BE2C (cell line): ENCODE measurements at regions not wholly inside any gene's neighbourhood (a gene's known extent, or its start where the extent isn't known, plus 50 kb on each side); places are given as distances from the start of the nearest gene placed in this dataset.
"Not testable (repeated sequence)": the region's sequence is repeated elsewhere in the genome, so short reads cannot be mapped to it uniquely, and the experiment has no call there.

Source experiments
- DNase-seq: peaks from one replicate; pipeline ENCODE4 v3.0.0-alpha.2; 2020
- H3K27me3 ChIP-seq: fragments of 250-450 bp; sonication (Bioruptor Pico); 2 replicates; pipeline ENCODE4 v1.5.1; 2020; ENCODE audit warnings: mild to moderate bottlenecking
- H3K36me3 ChIP-seq: fragments of 250-450 bp; sonication (Bioruptor Pico); 2 replicates; pipeline ENCODE4 v1.5.1; 2020; ENCODE audit warnings: mild to moderate bottlenecking
- H3K4me1 ChIP-seq: fragments of 250-450 bp; sonication (Bioruptor Pico); 2 replicates; pipeline ENCODE4 v1.5.1; 2020
- H3K4me3 ChIP-seq: 2 replicates; pipeline ENCODE4 v1.5.1; 2011; ENCODE audit warnings: low read depth, low read length
- H3K9me3 ChIP-seq: fragments of 250-450 bp; sonication (Bioruptor Pico); 2 replicates; pipeline ENCODE4 v1.5.1; 2020
- TF ChIP-seq, protein P1 (sequence below): IDR thresholded peaks from 2 replicates; pipeline ENCODE4 v1.5.1; 2012; ENCODE audit warnings: mild to moderate bottlenecking, low read depth, low read length

GRCh38 chr6:140784573-140784972 is 1348.2 kb upstream of the GJE1 start:
- no peaks in the 10 kb centered on the region for H3K27me3 ChIP-seq
- H3K36me3 ChIP-seq = no peaks in the 10 kb centered on the region
- DNase-seq = no peak
- H3K4me3 ChIP-seq = no peak overlapping the region
- TF ChIP-seq, protein P1, sequence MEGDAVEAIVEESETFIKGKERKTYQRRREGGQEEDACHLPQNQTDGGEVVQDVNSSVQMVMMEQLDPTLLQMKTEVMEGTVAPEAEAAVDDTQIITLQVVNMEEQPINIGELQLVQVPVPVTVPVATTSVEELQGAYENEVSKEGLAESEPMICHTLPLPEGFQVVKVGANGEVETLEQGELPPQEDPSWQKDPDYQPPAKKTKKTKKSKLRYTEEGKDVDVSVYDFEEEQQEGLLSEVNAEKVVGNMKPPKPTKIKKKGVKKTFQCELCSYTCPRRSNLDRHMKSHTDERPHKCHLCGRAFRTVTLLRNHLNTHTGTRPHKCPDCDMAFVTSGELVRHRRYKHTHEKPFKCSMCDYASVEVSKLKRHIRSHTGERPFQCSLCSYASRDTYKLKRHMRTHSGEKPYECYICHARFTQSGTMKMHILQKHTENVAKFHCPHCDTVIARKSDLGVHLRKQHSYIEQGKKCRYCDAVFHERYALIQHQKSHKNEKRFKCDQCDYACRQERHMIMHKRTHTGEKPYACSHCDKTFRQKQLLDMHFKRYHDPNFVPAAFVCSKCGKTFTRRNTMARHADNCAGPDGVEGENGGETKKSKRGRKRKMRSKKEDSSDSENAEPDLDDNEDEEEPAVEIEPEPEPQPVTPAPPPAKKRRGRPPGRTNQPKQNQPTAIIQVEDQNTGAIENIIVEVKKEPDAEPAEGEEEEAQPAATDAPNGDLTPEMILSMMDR = no peak
- no peaks in the 10 kb centered on the region for H3K4me1 ChIP-seq
- 0 out of 2 replicates have a peak, but pooled peaks cover 6% of the 10 kb centered on the region for H3K9me3 ChIP-seq

GRCh38 chr6:140783504-140783903 is 1349.2 kb upstream of the GJE1 start:
- not testable (repeated sequence) for H3K36me3 ChIP-seq, H3K4me3 ChIP-seq, H3K9me3 ChIP-seq, H3K4me1 ChIP-seq, H3K27me3 ChIP-seq, DNase-seq

GRCh38 chr6:140782941-140783340 is 1349.8 kb upstream of the GJE1 start:
- no peaks in the 10 kb centered on the region for H3K36me3 ChIP-seq
- H3K4me3 ChIP-seq = no peak overlapping the region
- H3K9me3 ChIP-seq = 0 out of 2 replicates have a peak, but pooled peaks cover 6% of the 10 kb centered on the region
- DNase-seq = no peak
- H3K27me3 ChIP-seq = no peaks in the 10 kb centered on the region
- TF ChIP-seq, protein P1 = no peak
- H3K4me1 ChIP-seq = no peaks in the 10 kb centered on the region

GRCh38 chr6:140779991-140780596 is 1352.6 kb upstream of the GJE1 start:
- TF ChIP-seq, protein P1 = no peak
- H3K27me3 ChIP-seq = no peaks in the 10 kb centered on the region
- 0 out of 2 replicates have a peak, but pooled peaks cover 3% of the 10 kb centered on the region for H3K9me3 ChIP-seq
- H3K36me3 ChIP-seq = no peaks in the 10 kb centered on the region
- no peak for DNase-seq
- H3K4me3 ChIP-seq = no peak overlapping the region
- no peaks in the 10 kb centered on the region for H3K4me1 ChIP-seq

GRCh38 chr6:140779341-140779740 is 1353.4 kb upstream of the GJE1 start:
- TF ChIP-seq, protein P1 = no peak
- H3K36me3 ChIP-seq = no peaks in the 10 kb centered on the region
- no peaks in the 10 kb centered on the region for H3K4me1 ChIP-seq
- no peaks in the 10 kb centered on the region for H3K27me3 ChIP-seq
- 0 out of 2 replicates have a peak, but pooled peaks cover 3% of the 10 kb centered on the region for H3K9me3 ChIP-seq
- no peak for DNase-seq
- no peak overlapping the region for H3K4me3 ChIP-seq

DNA sequence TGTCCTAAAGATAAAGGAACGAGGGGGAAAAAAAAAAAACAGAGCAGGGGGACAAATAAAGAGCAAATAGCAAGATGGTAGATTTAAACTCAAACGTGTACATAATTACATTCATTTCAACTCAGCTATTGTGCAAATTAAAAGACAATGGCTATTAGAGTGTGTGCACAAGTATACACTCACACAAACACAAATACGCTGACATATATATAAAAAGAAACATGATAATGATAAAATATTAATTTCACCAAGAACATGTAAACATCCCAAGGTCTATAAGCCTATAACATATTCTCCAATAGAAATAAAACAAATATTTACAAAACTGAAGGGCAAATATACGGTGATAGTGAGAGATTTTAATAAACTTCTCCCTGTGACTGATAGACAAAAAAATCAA is 1354.9 kb upstream of the GJE1 start:
- no peaks in the 10 kb centered on the region for H3K27me3 ChIP-seq
- H3K36me3 ChIP-seq = no peaks in the 10 kb centered on the region
- TF ChIP-seq, protein P1 = no peak
- H3K4me1 ChIP-seq = no peaks in the 10 kb centered on the region
- no peaks in the 10 kb centered on the region for H3K9me3 ChIP-seq
- DNase-seq = no peak
- H3K4me3 ChIP-seq = no peak overlapping the region
